GM23248 (cell line): ENCODE measurements at regions not wholly inside any gene's neighbourhood (a gene's known extent, or its start where the extent isn't known, plus 50 kb on each side); places are given as distances from the start of the nearest gene placed in this dataset.

Source experiments
- EZH2 ChIP-seq: fragments of 200-600 bp; sonication (generic); IDR thresholded peaks from 2 replicates; pipeline ENCODE4 v1.6.1; 2018; ENCODE audit warnings: antibody characterized with exemption, mild to moderate bottlenecking; ENCODE audit not compliant: insufficient read depth, poor library complexity, severe bottlenecking
- EZH2phosphoT487 ChIP-seq: fragments of 200-600 bp; sonication (generic); IDR thresholded peaks from 2 replicates; pipeline ENCODE4 v1.6.1; 2018; ENCODE audit warnings: antibody characterized with exemption, moderate library complexity, mild to moderate bottlenecking, low read depth; ENCODE audit not compliant: insufficient read depth

DNA sequence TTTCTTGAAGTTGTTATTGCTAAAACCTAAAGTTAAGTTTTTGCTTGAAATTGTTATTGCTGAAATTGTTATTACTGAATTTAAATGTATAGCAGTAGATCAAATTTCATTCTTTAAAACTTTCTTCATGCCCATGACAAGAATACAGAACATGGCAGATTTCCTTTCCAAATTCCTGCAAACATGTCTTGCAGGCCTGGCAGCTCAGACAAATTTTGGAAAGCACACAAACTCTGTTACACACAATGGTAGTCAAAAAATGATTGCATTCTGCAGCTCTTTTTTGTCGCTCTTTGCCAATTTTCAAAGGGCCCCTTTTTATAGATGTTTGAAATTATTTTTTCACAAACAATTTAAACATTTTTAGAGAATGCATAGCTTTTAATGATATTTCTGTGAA, 1292.3 kb upstream of the B3GALT2 start:
- TF ChIP-seq EZH2phosphoT487 (no peak), EZH2 (no peak)
